ENCODE measurements at regions not wholly inside any gene's neighbourhood (a gene's known extent, or its start where the extent isn't known, plus 50 kb on each side); places are given as distances from the start of the nearest gene placed in this dataset.

GRCh38 chr3:118204052-118204656, 830.5 kb downstream of the IGSF11 start:
- DNase-seq (ENCODE audit: low read depth): no peak
- no peak for TF ChIP-seq CTCF (IDR thresholded peaks at IDR 0.05; ENCODE audit: control insufficient read depth, insufficient read depth, low read depth, low read length, missing control alignments)
- no peak overlapping the region for H3K4me3 ChIP-seq (ENCODE audit: control insufficient read depth, low read depth, low read length)

- no peak for DNase-seq (ENCODE audit: low read depth)
- TF ChIP-seq CTCF (IDR thresholded peaks at IDR 0.05; ENCODE audit: control insufficient read depth, insufficient read depth, low read depth, low read length, missing control alignments): no peak
- H3K4me3 ChIP-seq (ENCODE audit: control insufficient read depth, low read depth, low read length): no peak overlapping the region
Measured at GRCh38 chr3:118207271-118207670, 827.4 kb downstream of the IGSF11 start.

- DNase-seq (ENCODE audit: low read depth): no peak
- TF ChIP-seq CTCF (IDR thresholded peaks at IDR 0.05; ENCODE audit: control insufficient read depth, insufficient read depth, low read depth, low read length, missing control alignments): no peak
- no peak overlapping the region for H3K4me3 ChIP-seq (ENCODE audit: control insufficient read depth, low read depth, low read length)
Measured at GRCh38 chr3:118208642-118209041, 826.0 kb downstream of the IGSF11 start.

- TF ChIP-seq CTCF (IDR thresholded peaks at IDR 0.05; ENCODE audit: control insufficient read depth, insufficient read depth, low read depth, low read length, missing control alignments): no peak
- H3K4me3 ChIP-seq (ENCODE audit: control insufficient read depth, low read depth, low read length): no peak overlapping the region
- DNase-seq (ENCODE audit: low read depth): no peak
Measured at GRCh38 chr3:118213892-118214291, 820.8 kb downstream of the IGSF11 start.

- DNase-seq (ENCODE audit: low read depth): no peak
- H3K4me3 ChIP-seq (ENCODE audit: control insufficient read depth, low read depth, low read length): no peak overlapping the region
- TF ChIP-seq CTCF (IDR thresholded peaks at IDR 0.05; ENCODE audit: control insufficient read depth, insufficient read depth, low read depth, low read length, missing control alignments): no peak
Measured at GRCh38 chr3:118226206-118226605, 808.4 kb downstream of the IGSF11 start.

GRCh38 chr3:118227191-118227590, 807.5 kb downstream of the IGSF11 start:
- no peak for DNase-seq (ENCODE audit: low read depth)
- H3K4me3 ChIP-seq (ENCODE audit: control insufficient read depth, low read depth, low read length): no peak overlapping the region
- no peak for TF ChIP-seq CTCF (IDR thresholded peaks at IDR 0.05; ENCODE audit: control insufficient read depth, insufficient read depth, low read depth, low read length, missing control alignments)

- TF ChIP-seq CTCF (IDR thresholded peaks at IDR 0.05; ENCODE audit: control insufficient read depth, insufficient read depth, low read depth, low read length, missing control alignments): no peak
- no peak overlapping the region for H3K4me3 ChIP-seq (ENCODE audit: control insufficient read depth, low read depth, low read length)
- DNase-seq (ENCODE audit: low read depth): no peak
Measured at GRCh38 chr3:118228151-118228550, 806.5 kb downstream of the IGSF11 start.
